Lung (tissue), 11 donors: ENCODE measurements at regions not wholly inside any gene's neighbourhood (a gene's known extent, or its start where the extent isn't known, plus 50 kb on each side); places are given as distances from the start of the nearest gene placed in this dataset.

Source experiments
- ATAC-seq: fragments of 200-7000 bp; cut with Tn5 transposase; one replicate; pipeline ENCODE4 v1.9.1; 2020; ENCODE audit warnings: moderate number of reproducible peaks; ENCODE audit not compliant: insufficient read depth, low FRiP score
- DNase-seq, 3 donors: peaks; one replicate each; pipeline ENCODE4 v3.0.0-alpha.2; 2013 to 2017
- H3K27ac ChIP-seq, 2 donors: one replicate each; pipeline ENCODE4 v1.5.1; 2013; ENCODE audit warnings: mild to moderate bottlenecking in 2 of 2, moderate library complexity in 2 of 2, control low read depth in 1 of 2, inconsistent platforms in 1 of 2, low read depth in 1 of 2, low read length in 1 of 2
- H3K27me3 ChIP-seq, 3 donors: one replicate each; pipeline ENCODE4 v1.5.1; 2013; ENCODE audit warnings: low read length in 2 of 3; ENCODE audit not compliant: control insufficient read depth in 3 of 3, insufficient read depth in 3 of 3
- H3K36me3 ChIP-seq, 4 donors: one replicate each; pipeline ENCODE4 v1.5.1; 2013; ENCODE audit warnings: low read length in 4 of 4, mild to moderate bottlenecking in 1 of 4, moderate library complexity in 1 of 4; ENCODE audit not compliant: control insufficient read depth in 4 of 4, insufficient read depth in 4 of 4
- H3K4me1 ChIP-seq, 5 donors: one replicate each; pipeline ENCODE4 v1.5.1; 2013; ENCODE audit warnings: low read length in 5 of 5, mild to moderate bottlenecking in 2 of 5, moderate library complexity in 1 of 5; ENCODE audit not compliant: control insufficient read depth in 5 of 5, insufficient read depth in 5 of 5
- H3K4me3 ChIP-seq: one replicate; pipeline ENCODE4 v1.5.1; 2013; ENCODE audit warnings: mild to moderate bottlenecking, control low read depth, moderate library complexity
- H3K9ac ChIP-seq, 2 donors: one replicate each; pipeline ENCODE4 v1.5.1; 2013; ENCODE audit warnings: low read length in 2 of 2, control low read depth in 1 of 2; ENCODE audit not compliant: insufficient read depth in 1 of 2
- H3K9me3 ChIP-seq, 4 donors: one replicate each; pipeline ENCODE4 v1.5.1; 2013; ENCODE audit warnings: low read length in 3 of 4, mild to moderate bottlenecking in 1 of 4, moderate library complexity in 1 of 4; ENCODE audit not compliant: control insufficient read depth in 4 of 4, insufficient read depth in 3 of 4
- CTCF ChIP-seq: IDR thresholded peaks from 2 replicates; pipeline ENCODE4 v1.5.1; 2012; ENCODE audit warnings: mild to moderate bottlenecking; ENCODE audit errors: control extremely low read depth, extremely low read depth
- WGBS, 2 donors: extraction: QIAGEN DNeasy Blood & Tissue Kit; methylation state at CpG; one replicate each; pipeline ENCODE4 v1.1.7; 2013; 5-methylcytosine and 5-hydroxymethylcytosine counted together
- donor health status: control.
- donor health status: control.
- donor health status: Bipolar disorder and iron deficiency.
- donor health status: healthy.
- donor health status: DM: yes; HTN: yes; CAD: no.

DNA sequence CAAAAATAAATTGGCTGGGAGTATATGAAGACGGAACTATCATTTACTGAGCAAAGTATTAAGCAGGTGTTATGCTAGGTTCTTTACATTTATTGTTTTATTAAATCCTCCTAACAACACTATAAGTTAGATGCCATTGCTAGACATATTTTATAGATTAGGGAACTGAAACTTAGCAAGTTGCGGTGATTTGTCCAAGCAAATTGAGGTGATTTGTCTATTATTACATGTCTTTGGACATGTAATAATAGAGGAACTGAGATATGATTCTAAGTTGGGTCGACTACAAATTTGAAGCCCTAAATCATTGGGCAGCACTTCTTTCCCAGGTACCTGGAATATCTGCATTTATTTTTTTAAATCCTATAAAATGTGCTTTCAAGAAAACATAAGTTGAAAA is 429.9 kb downstream of the GABRG2 start:
- H3K27me3 ChIP-seq = no peaks in the 10 kb centered on the region
- H3K27ac ChIP-seq = no peak overlapping the region
- H3K4me3 ChIP-seq = no peak overlapping the region
- DNase-seq (no peak), ATAC-seq (no peak)
- TF ChIP-seq CTCF = no peak
- no peak overlapping the region for H3K9ac ChIP-seq
- no peaks in the 10 kb centered on the region for H3K36me3 ChIP-seq
- H3K4me1 ChIP-seq = no peaks in the 10 kb centered on the region
- no peaks in the 10 kb centered on the region for H3K9me3 ChIP-seq
- WGBS, 2 donors = 53 to 84% methylated on average over 3 of the region's 3 CpGs

DNA sequence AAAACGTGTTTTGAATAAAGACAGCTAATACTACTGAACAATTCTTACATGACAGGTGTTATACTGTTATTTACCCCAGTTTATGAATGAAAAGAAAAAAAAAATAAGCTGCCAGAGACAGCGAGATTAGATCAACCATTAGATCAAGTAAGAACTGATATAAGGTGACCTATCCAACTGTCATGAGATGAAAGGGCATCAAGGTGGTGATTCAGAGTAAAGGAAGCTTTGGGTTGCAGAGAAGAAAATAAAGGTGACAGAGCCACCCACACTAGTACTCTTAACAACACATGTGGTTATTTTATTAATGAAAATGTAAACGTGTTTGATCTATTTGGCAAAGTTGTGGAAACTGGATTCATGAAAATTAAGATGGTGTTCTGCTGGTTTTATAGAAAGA is 435.2 kb downstream of the GABRG2 start:
- TF ChIP-seq CTCF = no peak
- no peaks in the 10 kb centered on the region for H3K36me3 ChIP-seq
- no peaks in the 10 kb centered on the region for H3K4me1 ChIP-seq
- DNase-seq (no peak), ATAC-seq (no peak)
- H3K9me3 ChIP-seq = no peaks in the 10 kb centered on the region
- no peak overlapping the region for H3K4me3 ChIP-seq
- H3K27ac ChIP-seq = no peak overlapping the region
- no peak overlapping the region for H3K9ac ChIP-seq
- no peaks in the 10 kb centered on the region for H3K27me3 ChIP-seq
- WGBS, 2 donors = 71 to 74% methylated on average over 3 of the region's 3 CpGs

DNA sequence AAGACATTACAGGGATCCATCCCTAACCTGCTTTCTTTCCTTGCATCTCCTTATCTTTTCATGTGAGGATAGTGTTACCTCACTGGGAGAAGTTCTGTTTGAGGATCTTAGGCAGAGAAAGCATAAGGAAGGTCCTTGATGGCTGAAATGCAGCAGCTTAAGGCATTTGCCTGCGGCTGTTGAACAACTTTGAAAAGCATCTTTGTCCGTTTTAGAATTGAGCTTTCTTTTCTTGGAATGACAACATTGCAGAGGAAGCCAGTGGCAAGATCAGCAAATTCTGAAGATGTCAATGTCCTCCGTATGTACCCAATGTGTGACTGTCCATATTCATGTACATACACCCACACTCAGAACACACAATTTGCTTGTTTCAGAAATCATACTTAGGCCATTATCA is 436.2 kb downstream of the GABRG2 start:
- 77 to 82% methylated on average over 3 of the region's 3 CpGs for WGBS, 2 donors
- TF ChIP-seq CTCF = no peak
- DNase-seq = no peak
- no peak overlapping the region for H3K9ac ChIP-seq
- no peak overlapping the region for H3K4me3 ChIP-seq
- H3K27ac ChIP-seq = no peak overlapping the region
- no peaks in the 10 kb centered on the region for H3K4me1 ChIP-seq
- H3K27me3 ChIP-seq = no peaks in the 10 kb centered on the region
- ATAC-seq = no peak
- H3K9me3 ChIP-seq = no peaks in the 10 kb centered on the region
- H3K36me3 ChIP-seq = no peaks in the 10 kb centered on the region

DNA sequence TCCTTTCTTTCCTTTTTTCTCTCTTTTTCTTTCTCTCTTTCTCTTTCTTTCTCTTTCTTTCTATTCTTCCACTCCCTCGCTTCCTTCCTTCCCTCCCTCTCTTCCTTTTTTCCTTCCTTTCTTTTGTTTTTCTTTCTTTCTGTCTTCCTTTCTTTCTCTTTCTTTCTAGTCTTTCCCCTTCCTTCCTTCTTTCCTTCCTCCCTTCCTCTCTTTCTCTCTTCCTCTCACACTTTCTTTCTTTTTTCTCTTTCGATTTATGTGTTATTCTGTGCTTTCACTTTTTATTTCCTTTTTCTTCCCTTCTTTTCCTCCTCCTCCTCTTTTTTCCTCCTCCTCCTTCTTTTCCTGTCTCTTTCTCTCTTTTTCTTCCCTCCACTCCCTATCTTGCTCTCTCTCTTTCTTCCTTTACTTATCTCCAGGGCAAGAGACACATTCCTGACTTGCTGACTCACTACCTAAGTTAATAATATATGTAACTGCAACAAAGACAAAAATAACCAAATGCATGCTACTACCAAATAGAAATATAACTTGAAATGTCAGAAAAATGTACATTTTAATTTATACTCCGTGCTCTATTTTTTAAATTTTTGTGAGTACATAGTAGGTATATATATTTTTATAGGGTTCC is 445.5 kb downstream of the GABRG2 start:
- no peak overlapping the region for H3K4me3 ChIP-seq
- H3K36me3 ChIP-seq = no peaks in the 10 kb centered on the region
- H3K9ac ChIP-seq = no peak overlapping the region
- WGBS, 2 donors = 82% methylated on average over 3 of the region's 3 CpGs
- no peak overlapping the region for H3K27ac ChIP-seq
- DNase-seq (no peak), ATAC-seq (no peak)
- H3K27me3 ChIP-seq = no peaks in the 10 kb centered on the region
- no peak for TF ChIP-seq CTCF
- H3K9me3 ChIP-seq = no peaks in the 10 kb centered on the region
- H3K4me1 ChIP-seq = no peaks in the 10 kb centered on the region
